Sigmoid colon (tissue), 4 donors: ENCODE measurements at regions not wholly inside any gene's neighbourhood (a gene's known extent, or its start where the extent isn't known, plus 50 kb on each side); places are given as distances from the start of the nearest gene placed in this dataset.

Source experiments
- CTCF ChIP-seq, 4 experiments: fragments of 450-650 bp in 3 of 4; fragments of 200-600 bp in 1 of 4; IDR thresholded peaks; one replicate each; pipeline ENCODE4 v1.5.1; 2016 to 2019; ENCODE audit warnings: antibody characterized with exemption in 4 of 4, mild to moderate bottlenecking in 3 of 4, moderate library complexity in 2 of 4
- EP300 ChIP-seq, 4 donors: sonication (generic); formaldehyde crosslinking; IDR thresholded peaks; one replicate each; pipeline ENCODE4 v1.6.1; 2017; ENCODE audit warnings: antibody characterized with exemption in 4 of 4
- POLR2A ChIP-seq, 2 donors: fragments of 450-650 bp; IDR thresholded peaks; one replicate each; pipeline ENCODE4 v1.6.1; 2016; ENCODE audit warnings: antibody characterized with exemption in 2 of 2, mild to moderate bottlenecking in 2 of 2, moderate library complexity in 2 of 2
- POLR2AphosphoS5 ChIP-seq, 4 donors: sonication (generic); formaldehyde crosslinking; IDR thresholded peaks; one replicate each; pipeline ENCODE4 v1.6.1; 2017; ENCODE audit warnings: antibody characterized with exemption in 4 of 4

GRCh38 chr11:90309693-90310092 is 86.8 kb upstream of the CHORDC1 start:
- TF ChIP-seq POLR2A (IDR thresholded peaks at IDR 0.05) (no peak), POLR2AphosphoS5 (IDR thresholded peaks at IDR 0.05) (no peak), CTCF (IDR thresholded peaks at IDR 0.05) (no peak), EP300 (IDR thresholded peaks at IDR 0.05) (no peak)
